Left kidney (tissue), 1 donor: ENCODE measurements at regions not wholly inside any gene's neighbourhood (a gene's known extent, or its start where the extent isn't known, plus 50 kb on each side); places are given as distances from the start of the nearest gene placed in this dataset.

Experiments used
- DNase-seq: peaks from one replicate; pipeline ENCODE4 v3.0.0-alpha.2; 2013

DNA sequence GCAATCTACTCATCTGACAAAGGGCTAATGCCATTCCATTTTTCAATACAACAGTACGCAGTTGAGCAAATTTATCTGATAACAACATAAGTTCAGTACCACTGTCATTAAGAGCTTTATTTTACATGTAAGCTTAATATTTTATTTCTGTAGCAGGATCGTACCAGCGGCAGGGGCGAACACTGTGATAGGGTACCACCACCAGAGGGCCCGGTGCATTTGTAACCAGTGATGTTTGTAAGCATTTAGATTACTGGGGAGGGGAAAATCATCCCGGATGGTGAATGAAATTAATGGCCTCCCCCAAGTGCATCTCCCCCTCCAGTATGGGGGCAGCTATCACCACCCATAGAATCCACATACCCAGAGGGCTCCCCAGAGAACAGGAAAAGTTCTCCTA lies 179.0 kb downstream of the ADGRA3 start:
- DNase-seq, result no peak

GRCh38 chr4:22334155-22334554 lies 181.7 kb downstream of the ADGRA3 start:
- DNase-seq, result no peak

DNA sequence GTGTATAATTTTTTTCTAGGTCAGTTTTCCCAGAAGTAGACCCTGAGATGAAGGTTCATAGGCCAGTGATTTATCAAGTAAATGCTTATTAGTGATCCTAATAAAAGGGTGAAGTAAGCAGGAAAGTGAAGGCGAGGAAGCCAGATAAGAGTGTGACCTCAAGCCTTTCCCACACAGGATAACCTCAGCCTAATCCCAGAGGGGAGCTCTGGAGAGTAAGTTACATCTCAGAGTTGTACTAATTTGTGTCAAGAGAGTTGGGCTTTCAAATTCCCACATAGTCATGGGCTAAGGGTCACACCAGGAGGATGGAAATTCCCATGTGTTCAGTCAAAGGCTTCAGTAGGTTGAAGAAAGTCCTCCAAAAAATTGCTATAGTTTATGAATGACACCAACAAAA lies 191.4 kb downstream of the ADGRA3 start:
- DNase-seq, result no peak

- no peak for DNase-seq
Observed at GRCh38 chr4:22323691-22324090, 192.2 kb downstream of the ADGRA3 start.

DNA sequence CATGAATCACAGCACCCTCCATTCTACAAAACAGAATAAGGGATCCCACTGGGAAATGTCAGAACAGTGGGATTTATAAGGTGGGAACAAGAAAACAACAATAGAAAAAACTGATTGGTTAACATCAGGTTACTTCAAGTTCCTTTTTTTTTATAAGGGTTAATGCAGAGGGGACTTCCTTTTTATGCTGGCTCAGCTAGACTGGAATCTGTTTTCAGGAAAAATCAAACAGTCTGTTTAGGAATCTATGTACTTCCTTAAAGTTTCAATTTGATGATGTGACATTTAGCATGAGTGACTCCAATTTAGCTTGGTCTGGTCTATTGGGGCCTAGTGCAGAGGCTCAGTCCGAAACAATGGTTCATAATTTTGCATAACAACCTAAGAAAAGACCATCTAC lies 192.9 kb downstream of the ADGRA3 start:
- DNase-seq, result no peak

DNA sequence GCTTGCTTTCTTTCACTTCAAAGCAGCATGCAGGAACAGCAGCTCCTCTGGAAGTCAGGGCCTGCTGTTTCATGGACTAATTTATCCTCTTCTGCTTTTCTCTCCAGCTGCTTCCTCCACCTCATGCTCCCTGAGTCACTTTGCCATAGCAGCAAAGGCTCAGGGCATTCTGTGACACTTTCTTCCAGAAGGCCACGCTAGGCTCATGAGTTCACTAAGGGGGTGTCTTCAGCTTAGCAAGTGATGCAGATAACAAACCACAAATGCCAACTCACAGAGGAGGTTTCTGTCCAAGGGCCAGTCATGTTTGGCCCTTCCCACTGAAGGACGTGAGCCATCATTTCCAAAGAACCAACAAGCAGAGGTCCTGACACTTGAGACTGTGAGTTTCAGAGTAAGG lies 200.2 kb downstream of the ADGRA3 start:
- DNase-seq, result no peak

GRCh38 chr4:22313976-22314375 lies 201.9 kb downstream of the ADGRA3 start:
- DNase-seq, result no peak

- DNase-seq, result no peak
Observed at GRCh38 chr4:22312113-22312512, 203.8 kb downstream of the ADGRA3 start.

DNA sequence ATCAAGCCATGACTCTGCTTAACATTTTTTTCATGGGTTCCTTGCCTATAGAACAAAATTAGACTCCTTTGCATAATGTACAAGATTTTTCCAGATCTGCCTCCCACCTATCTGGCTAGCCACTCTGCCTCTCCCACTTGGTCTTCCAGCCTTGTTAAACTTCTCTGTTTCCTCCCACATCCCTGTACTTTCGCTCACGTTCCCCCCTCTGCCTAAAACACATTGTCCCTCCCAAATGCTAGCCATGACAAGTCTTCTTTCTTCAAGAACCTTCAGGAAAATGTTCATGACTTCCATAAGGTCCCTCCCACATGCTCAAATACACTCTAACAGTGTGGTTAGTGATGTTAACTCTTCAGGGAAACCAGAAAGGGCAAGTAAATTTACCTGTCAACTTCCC lies 214.6 kb downstream of the ADGRA3 start:
- no peak for DNase-seq

- no peak for DNase-seq
Observed at GRCh38 chr4:22299678-22300077, 216.2 kb downstream of the ADGRA3 start.

DNA sequence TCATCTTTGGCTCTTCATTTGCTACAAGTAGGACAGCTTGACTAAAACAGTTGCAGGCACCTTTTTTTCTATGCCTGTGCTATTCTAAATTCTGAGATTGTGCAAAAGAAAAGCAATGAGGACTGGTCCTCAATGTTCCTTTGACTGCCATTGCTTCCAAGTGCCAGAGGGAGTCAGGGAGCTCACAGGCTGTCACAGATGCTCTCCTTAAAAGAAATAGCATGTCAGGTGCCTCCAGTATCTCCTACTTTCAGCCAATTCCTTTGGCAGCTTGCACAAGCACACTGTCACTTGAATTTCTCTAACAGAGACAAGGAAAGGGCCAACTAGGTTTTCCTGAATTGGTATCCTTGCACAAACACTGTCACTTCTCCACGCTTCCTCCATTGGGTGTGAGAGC lies 228.2 kb downstream of the ADGRA3 start:
- DNase-seq, result no peak

DNA sequence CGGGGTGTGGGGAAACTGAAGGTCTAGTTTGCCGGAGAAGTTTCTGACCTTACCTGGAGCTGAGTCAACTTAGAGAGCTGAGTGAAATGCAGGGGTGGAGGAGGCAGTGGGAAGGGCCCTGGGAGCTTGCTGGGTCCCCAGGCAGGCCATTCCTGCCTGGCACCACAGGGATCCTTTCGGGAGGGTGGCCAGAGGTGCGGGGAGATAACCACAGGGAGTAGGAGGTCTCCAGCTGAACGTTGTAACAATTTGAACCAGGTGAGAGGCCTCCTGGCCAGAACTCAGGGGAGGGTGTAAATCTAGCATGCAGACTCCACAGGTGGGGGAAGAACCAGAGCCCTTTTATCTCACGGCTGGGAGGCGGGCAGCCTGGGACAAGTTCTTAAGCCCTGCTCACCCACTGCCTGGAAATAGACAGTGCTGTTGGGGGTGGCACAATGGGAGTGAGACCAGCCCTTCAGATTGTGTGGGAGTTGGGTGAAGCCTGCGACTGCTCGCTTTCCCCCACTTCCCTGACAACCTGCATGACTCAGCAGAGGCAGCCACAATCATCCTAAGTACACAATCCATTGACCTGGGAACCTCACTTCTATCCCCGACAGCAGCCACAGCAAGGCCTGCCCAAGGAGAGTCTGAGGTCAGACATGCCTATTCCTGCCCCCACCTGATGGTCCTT lies 247.4 kb downstream of the ADGRA3 start:
- DNase-seq, result no peak

DNA sequence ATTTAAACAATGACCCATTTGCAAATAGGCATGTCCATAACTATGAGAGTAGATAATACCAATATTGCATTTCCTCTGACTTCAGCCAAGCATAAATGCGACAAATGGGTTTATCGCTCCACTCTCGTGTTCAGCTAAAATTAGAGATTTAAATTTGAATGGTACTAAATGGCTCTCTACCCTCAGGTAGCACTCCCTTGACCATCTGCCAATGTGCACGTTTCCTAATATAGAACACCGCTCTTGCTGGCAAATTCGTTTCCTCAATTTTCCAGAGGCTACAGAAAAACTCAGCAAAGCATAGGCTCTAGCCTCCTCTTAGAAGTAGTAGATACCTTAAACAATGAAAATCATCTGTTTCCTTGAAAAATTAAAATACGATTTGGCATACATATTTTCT lies 251.6 kb downstream of the ADGRA3 start:
- no peak for DNase-seq

GRCh38 chr4:22253431-22253830 lies 262.4 kb downstream of the ADGRA3 start:
- DNase-seq, result no peak

- no peak for DNase-seq
Observed at GRCh38 chr4:22246847-22247246, 269.0 kb downstream of the ADGRA3 start.

GRCh38 chr4:22245294-22245693 lies 270.6 kb downstream of the ADGRA3 start:
- no peak for DNase-seq

GRCh38 chr4:22241415-22241814 lies 274.5 kb downstream of the ADGRA3 start:
- DNase-seq, result no peak

GRCh38 chr4:22240814-22241213 lies 275.1 kb downstream of the ADGRA3 start:
- no peak for DNase-seq

DNA sequence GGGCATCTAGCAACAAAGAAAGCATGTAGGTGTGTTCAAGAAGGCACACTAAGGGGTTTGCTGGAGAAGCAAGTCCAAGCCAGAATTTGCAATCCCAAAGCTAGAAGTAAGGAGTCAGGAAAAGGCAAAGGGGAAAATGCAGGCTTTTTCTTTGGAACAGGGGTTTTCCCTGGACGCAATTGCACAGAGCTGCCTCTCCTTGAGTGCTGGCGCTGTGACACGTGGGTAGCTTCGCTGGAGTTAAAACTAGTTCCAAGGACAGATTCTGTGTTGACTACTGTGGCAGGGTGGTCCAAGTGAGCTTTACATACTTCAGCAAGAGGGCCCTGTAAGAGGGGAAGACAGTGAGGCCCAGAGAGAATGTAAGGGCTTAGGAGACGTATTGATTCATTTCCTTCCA lies 277.1 kb downstream of the ADGRA3 start:
- no peak for DNase-seq

- no peak for DNase-seq
Observed at GRCh38 chr4:22237846-22238494, 277.9 kb downstream of the ADGRA3 start.

- DNase-seq, result no peak
Observed at GRCh38 chr4:22237155-22237751, 278.6 kb downstream of the ADGRA3 start.

DNA sequence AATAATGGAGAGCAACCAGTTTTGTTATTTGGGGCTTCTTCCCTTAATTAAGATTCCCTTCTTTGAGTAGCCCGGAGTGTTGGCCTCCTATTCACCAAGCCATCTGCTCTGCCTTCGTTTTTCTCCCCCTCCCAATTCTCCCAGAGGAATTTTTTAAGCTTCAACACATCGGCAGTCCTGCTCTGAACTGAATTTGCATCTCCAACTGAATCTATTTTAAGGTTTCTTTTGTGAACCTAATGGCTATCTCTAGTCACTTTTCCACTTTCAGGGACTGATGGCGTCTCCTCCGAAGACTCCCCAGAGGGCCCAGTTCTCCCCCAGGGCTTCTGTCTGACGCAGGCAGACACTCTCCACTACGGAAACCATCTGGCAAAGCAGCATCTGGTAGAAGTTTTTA lies 280.2 kb downstream of the ADGRA3 start:
- no peak for DNase-seq

- no peak for DNase-seq
Observed at GRCh38 chr4:22233230-22233629, 282.6 kb downstream of the ADGRA3 start.

DNA sequence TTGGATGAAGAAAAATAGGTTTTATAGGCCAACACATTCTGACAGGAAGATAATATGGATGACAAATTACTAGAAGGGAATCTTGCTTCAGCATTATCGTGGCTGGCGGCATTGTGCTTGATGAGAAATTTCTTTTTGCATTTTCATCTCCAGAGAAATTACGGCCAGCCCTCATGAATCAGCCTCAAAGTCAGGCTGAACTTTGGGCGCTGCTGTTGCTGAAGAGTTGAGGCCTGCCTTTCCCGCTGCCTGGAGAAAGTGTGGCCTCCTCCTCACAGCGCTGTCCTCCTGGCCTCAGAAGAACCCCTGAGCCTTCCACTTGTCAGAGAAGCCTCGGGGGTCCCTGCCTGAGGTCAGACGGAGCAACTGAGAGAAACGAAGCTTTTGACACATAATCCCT lies 272.4 kb upstream of the KCNIP4 start:
- no peak for DNase-seq
